OCI-LY1 (cell line): ENCODE measurements at regions not wholly inside any gene's neighbourhood (a gene's known extent, or its start where the extent isn't known, plus 50 kb on each side); places are given as distances from the start of the nearest gene placed in this dataset.

Experiments used
- H2AFZ ChIP-seq: fragments of 200-600 bp; sonication (generic), shearing (Covaris generic); 2 replicates; pipeline ENCODE4 v1.6.0; 2014; ENCODE audit warnings: antibody characterized with exemption, mild to moderate bottlenecking, low read length
- H3F3A ChIP-seq: fragments of 200-600 bp; sonication (generic), shearing (Covaris generic); 2 replicates; pipeline ENCODE4 v1.6.0; 2014; ENCODE audit warnings: mild to moderate bottlenecking, antibody characterized with exemption, low read length, moderate library complexity; ENCODE audit not compliant: insufficient read depth
- H3K27ac ChIP-seq: fragments of 200-600 bp; sonication (generic); 2 replicates; pipeline ENCODE4 v1.5.1; 2014; ENCODE audit warnings: low read length, mixed run types, mild to moderate bottlenecking, low read depth; ENCODE audit not compliant: poor library complexity, severe bottlenecking
- H3K27me3 ChIP-seq: fragments of 200-600 bp; sonication (generic); 2 replicates; pipeline ENCODE4 v1.6.0; 2014; ENCODE audit warnings: antibody characterized with exemption, mild to moderate bottlenecking, low read length, moderate library complexity; ENCODE audit not compliant: insufficient read depth
- H3K36me3 ChIP-seq: fragments of 200-600 bp; sonication (generic); 2 replicates; pipeline ENCODE4 v1.6.1; 2014; ENCODE audit warnings: mild to moderate bottlenecking, antibody characterized with exemption, low read length, moderate library complexity, mixed read lengths; ENCODE audit not compliant: insufficient read depth
- H3K4me1 ChIP-seq: fragments of 200-600 bp; sonication (generic); 2 replicates; pipeline ENCODE4 v1.5.1; 2014; ENCODE audit warnings: mild to moderate bottlenecking, low read length, moderate library complexity; ENCODE audit not compliant: insufficient read depth, severe bottlenecking
- H3K4me2 ChIP-seq: fragments of 200-600 bp; sonication (generic), shearing (Covaris generic); 2 replicates; pipeline ENCODE4 v1.6.1; 2014; ENCODE audit warnings: low read length
- H3K4me3 ChIP-seq: fragments of 200-600 bp; sonication (generic); 2 replicates; pipeline ENCODE4 v1.5.1; 2014; ENCODE audit warnings: low read length, low read depth, mild to moderate bottlenecking, mixed read lengths; ENCODE audit not compliant: poor library complexity, severe bottlenecking
- H3K79me2 ChIP-seq: fragments of 200-600 bp; shearing (Covaris generic); 2 replicates; pipeline ENCODE4 v1.6.1; 2016; ENCODE audit warnings: mixed run types, low read length, mixed read lengths; ENCODE audit not compliant: insufficient read depth
- H3K9ac ChIP-seq: fragments of 200-600 bp; sonication (generic), shearing (Covaris generic); 2 replicates; pipeline ENCODE4 v1.6.1; 2014; ENCODE audit warnings: mild to moderate bottlenecking, low read length, mixed read lengths
- H3K9me2 ChIP-seq: fragments of 200-600 bp; sonication (generic), shearing (Covaris generic); 2 replicates; pipeline ENCODE4 v1.6.1; 2014; ENCODE audit warnings: low read depth, mild to moderate bottlenecking, low read length, mixed read lengths
- H3K9me3 ChIP-seq: fragments of 200-600 bp; shearing (Covaris generic); 2 replicates; pipeline ENCODE4 v1.6.1; 2014; ENCODE audit warnings: low read length, mixed read lengths
- H4K20me1 ChIP-seq: fragments of 200-600 bp; sonication (generic), shearing (Covaris generic); 2 replicates; pipeline ENCODE4 v1.6.0; 2016; ENCODE audit warnings: mild to moderate bottlenecking, low read length; ENCODE audit not compliant: insufficient read depth
- CTCF ChIP-seq: fragments of 200-600 bp; sonication (generic), shearing (Covaris generic); IDR thresholded peaks from 2 replicates; pipeline ENCODE4 v1.5.1; 2017; ENCODE audit warnings: mild to moderate bottlenecking, antibody characterized with exemption, low read length, moderate library complexity, mixed read lengths
- EZH2 ChIP-seq: fragments of 200-600 bp; sonication (generic), shearing (Covaris generic); IDR thresholded peaks from 2 replicates; pipeline ENCODE4 v1.8.0; 2017; ENCODE audit warnings: borderline replicate concordance, mixed run types, mild to moderate bottlenecking, antibody characterized with exemption, low read length, moderate library complexity, mixed read lengths

GRCh38 chr11:27211370-27212127 is 151.5 kb downstream of the CCDC34 start:
- Histone ChIP-seq H3K27ac (no peak overlapping the region), H4K20me1 (no peaks in the 10 kb centered on the region), H3F3A (no peaks in the 10 kb centered on the region)

GRCh38 chr11:27210531-27210930 is 152.5 kb downstream of the CCDC34 start:
- Histone ChIP-seq H4K20me1 (no peaks in the 10 kb centered on the region), H3K79me2 (no peaks in the 10 kb centered on the region), H3K9ac (no peak overlapping the region), H3K4me1 (no peaks in the 10 kb centered on the region), H3K4me3 (no peak overlapping the region), H3K36me3 (no peaks in the 10 kb centered on the region), H3K9me3 (no peaks in the 10 kb centered on the region), H3F3A (no peaks in the 10 kb centered on the region), H3K27ac (no peak overlapping the region), H2AFZ (no peak overlapping the region), H3K9me2 (no peaks in the 10 kb centered on the region), H3K27me3 (no peaks in the 10 kb centered on the region), H3K4me2 (no peak overlapping the region)
- TF ChIP-seq CTCF: no peak
- no peak for TF ChIP-seq EZH2

More at GRCh38 chr11:27211370-27212127, 151.5 kb downstream of the CCDC34 start:
- Histone ChIP-seq H3K79me2 (no peaks in the 10 kb centered on the region), H3K4me2 (no peak overlapping the region), H3K9ac (no peak overlapping the region), H3K27me3 (no peaks in the 10 kb centered on the region), H2AFZ (no peak overlapping the region), H3K4me1 (no peaks in the 10 kb centered on the region), H3K4me3 (no peak overlapping the region), H3K9me3 (no peaks in the 10 kb centered on the region), H3K9me2 (no peaks in the 10 kb centered on the region), H3K36me3 (no peaks in the 10 kb centered on the region)
- no peak for TF ChIP-seq EZH2
- peak; percentile 63 for TF ChIP-seq CTCF

GRCh38 chr11:27209562-27210005 is 153.4 kb downstream of the CCDC34 start:
- no peak for TF ChIP-seq CTCF
- TF ChIP-seq EZH2: no peak
- Histone ChIP-seq H3K9me2 (no peaks in the 10 kb centered on the region), H3F3A (no peaks in the 10 kb centered on the region), H3K4me1 (no peaks in the 10 kb centered on the region), H3K27me3 (no peaks in the 10 kb centered on the region), H3K4me2 (no peak overlapping the region), H3K9ac (no peak overlapping the region), H2AFZ (no peak overlapping the region), H4K20me1 (no peaks in the 10 kb centered on the region), H3K79me2 (no peaks in the 10 kb centered on the region), H3K9me3 (no peaks in the 10 kb centered on the region), H3K36me3 (no peaks in the 10 kb centered on the region), H3K27ac (no peak overlapping the region), H3K4me3 (no peak overlapping the region)
